GM12878 (cell line): ENCODE measurements at regions not wholly inside any gene's neighbourhood (a gene's known extent, or its start where the extent isn't known, plus 50 kb on each side); places are given as distances from the start of the nearest gene placed in this dataset.

ENCODE experiments used
- EGR1 ChIP-seq, 2 experiments: IDR thresholded peaks; 1 replicate in 1 of 2; 2 replicates in 1 of 2; pipeline ENCODE4 v1.6.1; 2011 to 2012; ENCODE audit warnings: low read depth in 2 of 2, low read length in 2 of 2, borderline replicate concordance in 1 of 2, mild to moderate bottlenecking in 1 of 2, moderate library complexity in 1 of 2
- NBN ChIP-seq: fragments of 450-650 bp; IDR thresholded peaks from 2 replicates; pipeline ENCODE4 v1.6.1; 2016
- NFYA ChIP-seq: IDR thresholded peaks from 2 replicates; pipeline ENCODE4 v1.6.1; 2011; ENCODE audit warnings: low read depth, mild to moderate bottlenecking, low read length, improper control_type of control experiment, borderline replicate concordance
- NFYB ChIP-seq: IDR thresholded peaks from 2 replicates; pipeline ENCODE4 v1.6.1; 2011; ENCODE audit warnings: low read depth, mild to moderate bottlenecking, low read length, improper control_type of control experiment, moderate library complexity; ENCODE audit not compliant: insufficient read depth
- TF ChIP-seq, protein P1 (sequence below): IDR thresholded peaks from 2 replicates; pipeline ENCODE4 v1.6.1; 2012; ENCODE audit warnings: low read depth, low read length, improper control_type of control experiment
- TF ChIP-seq, protein P2 (sequence below), 3 experiments: IDR thresholded peaks in 2 of 3; conservative IDR thresholded peaks in 1 of 3; 2 replicates each; pipeline ENCODE4 v1.5.1; 2011; ENCODE audit warnings: low read depth in 3 of 3, low read length in 3 of 3, mild to moderate bottlenecking in 3 of 3, control low read depth in 2 of 3, moderate library complexity in 2 of 3, inconsistent platforms in 1 of 3, mixed read lengths in 1 of 3; ENCODE audit not compliant: control insufficient read depth in 2 of 3, insufficient read depth in 1 of 3; ENCODE audit errors: extremely low read depth in 1 of 3
- TF ChIP-seq, protein P3 (sequence below): IDR thresholded peaks from 2 replicates; pipeline ENCODE4 v1.6.1; 2011; ENCODE audit warnings: low read depth, low read length, improper control_type of control experiment, borderline replicate concordance
- TF ChIP-seq, protein P4 (sequence below): fragments of 450-650 bp; IDR thresholded peaks from 2 replicates; pipeline ENCODE4 v1.6.1; 2016; ENCODE audit warnings: mild to moderate bottlenecking, moderate library complexity, borderline replicate concordance

DNA sequence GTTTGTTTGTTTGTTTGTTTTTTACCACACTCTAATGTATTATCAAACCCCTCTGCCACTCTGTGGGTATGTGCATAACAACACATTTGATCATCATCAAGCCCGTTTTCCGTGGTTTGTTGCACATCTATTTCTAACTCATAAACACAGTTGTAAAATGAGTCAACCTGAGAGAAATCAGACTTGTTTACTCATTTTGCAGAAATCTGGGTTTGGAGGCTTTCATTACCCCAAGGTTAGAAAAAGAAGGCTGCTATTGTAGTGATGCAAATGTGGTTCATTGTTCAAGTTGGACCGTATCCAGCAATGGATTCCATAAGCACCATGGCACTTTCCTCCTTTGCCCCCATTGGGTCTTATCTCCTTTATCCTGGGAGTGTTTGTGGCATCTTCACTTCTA lies 353.2 kb upstream of the SOX2 start:
- no peak for TF ChIP-seq EGR1 (IDR thresholded peaks at IDR 0.05; ENCODE audit: borderline replicate concordance in 1 of 2, low read depth in 2 of 2, low read length in 2 of 2)
- no peak for TF ChIP-seq NFYB
- TF ChIP-seq, protein P1, sequence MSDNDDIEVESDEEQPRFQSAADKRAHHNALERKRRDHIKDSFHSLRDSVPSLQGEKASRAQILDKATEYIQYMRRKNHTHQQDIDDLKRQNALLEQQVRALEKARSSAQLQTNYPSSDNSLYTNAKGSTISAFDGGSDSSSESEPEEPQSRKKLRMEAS = no peak
- TF ChIP-seq, protein P2, sequence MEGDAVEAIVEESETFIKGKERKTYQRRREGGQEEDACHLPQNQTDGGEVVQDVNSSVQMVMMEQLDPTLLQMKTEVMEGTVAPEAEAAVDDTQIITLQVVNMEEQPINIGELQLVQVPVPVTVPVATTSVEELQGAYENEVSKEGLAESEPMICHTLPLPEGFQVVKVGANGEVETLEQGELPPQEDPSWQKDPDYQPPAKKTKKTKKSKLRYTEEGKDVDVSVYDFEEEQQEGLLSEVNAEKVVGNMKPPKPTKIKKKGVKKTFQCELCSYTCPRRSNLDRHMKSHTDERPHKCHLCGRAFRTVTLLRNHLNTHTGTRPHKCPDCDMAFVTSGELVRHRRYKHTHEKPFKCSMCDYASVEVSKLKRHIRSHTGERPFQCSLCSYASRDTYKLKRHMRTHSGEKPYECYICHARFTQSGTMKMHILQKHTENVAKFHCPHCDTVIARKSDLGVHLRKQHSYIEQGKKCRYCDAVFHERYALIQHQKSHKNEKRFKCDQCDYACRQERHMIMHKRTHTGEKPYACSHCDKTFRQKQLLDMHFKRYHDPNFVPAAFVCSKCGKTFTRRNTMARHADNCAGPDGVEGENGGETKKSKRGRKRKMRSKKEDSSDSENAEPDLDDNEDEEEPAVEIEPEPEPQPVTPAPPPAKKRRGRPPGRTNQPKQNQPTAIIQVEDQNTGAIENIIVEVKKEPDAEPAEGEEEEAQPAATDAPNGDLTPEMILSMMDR (IDR thresholded peaks at IDR 0.05 in 2 of 3, conservative IDR thresholded peaks at IDR 0.05 in 1 of 3; ENCODE audit: control insufficient read depth in 2 of 3, extremely low read depth in 1 of 3, insufficient read depth in 1 of 3, low read depth in 3 of 3, low read length in 3 of 3) = no peak
- no peak for TF ChIP-seq NFYA
- TF ChIP-seq, protein P3, sequence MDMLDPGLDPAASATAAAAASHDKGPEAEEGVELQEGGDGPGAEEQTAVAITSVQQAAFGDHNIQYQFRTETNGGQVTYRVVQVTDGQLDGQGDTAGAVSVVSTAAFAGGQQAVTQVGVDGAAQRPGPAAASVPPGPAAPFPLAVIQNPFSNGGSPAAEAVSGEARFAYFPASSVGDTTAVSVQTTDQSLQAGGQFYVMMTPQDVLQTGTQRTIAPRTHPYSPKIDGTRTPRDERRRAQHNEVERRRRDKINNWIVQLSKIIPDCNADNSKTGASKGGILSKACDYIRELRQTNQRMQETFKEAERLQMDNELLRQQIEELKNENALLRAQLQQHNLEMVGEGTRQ = no peak
- TF ChIP-seq, protein P4, sequence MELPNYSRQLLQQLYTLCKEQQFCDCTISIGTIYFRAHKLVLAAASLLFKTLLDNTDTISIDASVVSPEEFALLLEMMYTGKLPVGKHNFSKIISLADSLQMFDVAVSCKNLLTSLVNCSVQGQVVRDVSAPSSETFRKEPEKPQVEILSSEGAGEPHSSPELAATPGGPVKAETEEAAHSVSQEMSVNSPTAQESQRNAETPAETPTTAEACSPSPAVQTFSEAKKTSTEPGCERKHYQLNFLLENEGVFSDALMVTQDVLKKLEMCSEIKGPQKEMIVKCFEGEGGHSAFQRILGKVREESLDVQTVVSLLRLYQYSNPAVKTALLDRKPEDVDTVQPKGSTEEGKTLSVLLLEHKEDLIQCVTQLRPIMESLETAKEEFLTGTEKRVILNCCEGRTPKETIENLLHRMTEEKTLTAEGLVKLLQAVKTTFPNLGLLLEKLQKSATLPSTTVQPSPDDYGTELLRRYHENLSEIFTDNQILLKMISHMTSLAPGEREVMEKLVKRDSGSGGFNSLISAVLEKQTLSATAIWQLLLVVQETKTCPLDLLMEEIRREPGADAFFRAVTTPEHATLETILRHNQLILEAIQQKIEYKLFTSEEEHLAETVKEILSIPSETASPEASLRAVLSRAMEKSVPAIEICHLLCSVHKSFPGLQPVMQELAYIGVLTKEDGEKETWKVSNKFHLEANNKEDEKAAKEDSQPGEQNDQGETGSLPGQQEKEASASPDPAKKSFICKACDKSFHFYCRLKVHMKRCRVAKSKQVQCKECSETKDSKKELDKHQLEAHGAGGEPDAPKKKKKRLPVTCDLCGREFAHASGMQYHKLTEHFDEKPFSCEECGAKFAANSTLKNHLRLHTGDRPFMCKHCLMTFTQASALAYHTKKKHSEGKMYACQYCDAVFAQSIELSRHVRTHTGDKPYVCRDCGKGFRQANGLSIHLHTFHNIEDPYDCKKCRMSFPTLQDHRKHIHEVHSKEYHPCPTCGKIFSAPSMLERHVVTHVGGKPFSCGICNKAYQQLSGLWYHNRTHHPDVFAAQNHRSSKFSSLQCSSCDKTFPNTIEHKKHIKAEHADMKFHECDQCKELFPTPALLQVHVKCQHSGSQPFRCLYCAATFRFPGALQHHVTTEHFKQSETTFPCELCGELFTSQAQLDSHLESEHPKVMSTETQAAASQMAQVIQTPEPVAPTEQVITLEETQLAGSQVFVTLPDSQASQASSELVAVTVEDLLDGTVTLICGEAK = no peak
- no peak for TF ChIP-seq NBN
